K562 (cell line): ENCODE measurements at regions not wholly inside any gene's neighbourhood (a gene's known extent, or its start where the extent isn't known, plus 50 kb on each side); places are given as distances from the start of the nearest gene placed in this dataset.

Source experiments
- ATAC-seq: fragments of 200-7000 bp; cut with Tn5 transposase; 3 replicates; pipeline ENCODE4 v1.9.1; 2020; ENCODE audit warnings: moderate library complexity
- BruUV-seq: library from RNA; stranded (reverse); fragments of 400-500 nt; replicated peaks from 2 replicates; lab custom pipeline; 2021; lab: Mats Ljungman, UMichigan
- CTCF ChIA-PET: fragments of 300-600 bp; formaldehyde crosslinking; extraction: SDS; loops from one replicate; lab custom pipeline; 2021; ENCODE audit warnings: low intra/inter-chr PET ratio; lab: Yijun Ruan, JAX
- POLR2A ChIA-PET: fragments of 300-600, 350-650 bp; sonication (Branson Sonifier 250); formaldehyde crosslinking; extraction: SDS; loops from one replicate; lab custom pipeline; 2021; ENCODE audit warnings: antibody characterized with exemption, inconsistent platforms; lab: Yijun Ruan, JAX
- DNase-seq, 4 experiments: peaks; one replicate each; pipeline versions ENCODE4 v3.0.0 to v3.0.0-alpha.2; 2011 to 2018; ENCODE audit warnings: low spot score in 3 of 4, mixed read lengths in 3 of 4; ENCODE audit errors: extremely low read depth in 1 of 4
- FAIRE-seq: peaks from 2 replicates; lab custom pipeline; 2011; peaks lifted over from hg19 to GRCh38; lab: Jason Lieb, UNC
- H2AFZ ChIP-seq: 2 replicates; pipeline ENCODE4 v1.6.0; 2011; ENCODE audit warnings: low read depth, low read length, control low read depth, inconsistent platforms
- H3K27ac ChIP-seq: fragments of 200-600 bp; 3 replicates; pipeline ENCODE4 v1.8.0; 2011; ENCODE audit warnings: low read depth, mild to moderate bottlenecking, control low read depth, inconsistent platforms, low read length, moderate library complexity, mixed read lengths; ENCODE audit errors: extremely low read depth
- H3K27me3 ChIP-seq, 2 experiments: fragments of 300-600 bp in 1 of 2; 2 replicates in 1 of 2; 3 replicates in 1 of 2; pipeline versions ENCODE4 v1.6.0 to v1.8.0; 2011; ENCODE audit warnings: inconsistent platforms in 2 of 2, low read length in 2 of 2, mild to moderate bottlenecking in 1 of 2, mixed read lengths in 1 of 2, moderate library complexity in 1 of 2; ENCODE audit not compliant: control insufficient read depth in 2 of 2, insufficient read depth in 2 of 2
- H3K36me3 ChIP-seq: fragments of 300-600 bp; 3 replicates; pipeline ENCODE4 v1.8.0; 2011; ENCODE audit warnings: mild to moderate bottlenecking, low read length, inconsistent platforms; ENCODE audit not compliant: control insufficient read depth, insufficient read depth
- H3K4me1 ChIP-seq, 2 experiments: fragments of 200-600 bp in 1 of 2; replicated peaks in 1 of 2; 2 replicates in 1 of 2; 3 replicates in 1 of 2; pipeline versions ENCODE4 v1.5.1 to v1.8.0; 2011; ENCODE audit warnings: inconsistent platforms in 2 of 2, low read length in 2 of 2, mild to moderate bottlenecking in 1 of 2, mixed read lengths in 1 of 2, moderate library complexity in 1 of 2; ENCODE audit not compliant: control insufficient read depth in 2 of 2, insufficient read depth in 2 of 2
- H3K4me2 ChIP-seq: 2 replicates; pipeline ENCODE4 v1.6.1; 2011; ENCODE audit warnings: low read length, control low read depth, inconsistent platforms, mixed read lengths; ENCODE audit not compliant: insufficient read depth
- H3K4me3 ChIP-seq: fragments of 200-600 bp; sonication (generic), shearing (Covaris generic); 2 replicates; pipeline ENCODE4 v1.5.1; 2016; ENCODE audit warnings: control low read depth, inconsistent platforms
- H3K79me2 ChIP-seq: fragments of 200-600 bp; 3 replicates; pipeline ENCODE4 v1.8.0; 2011; ENCODE audit warnings: low read length, inconsistent platforms; ENCODE audit not compliant: control insufficient read depth, insufficient read depth
- H3K9ac ChIP-seq, 2 experiments: 2 replicates each; pipeline versions ENCODE4 v1.6.0 to v1.6.1; 2011; ENCODE audit warnings: low read depth in 2 of 2, low read length in 2 of 2, control low read depth in 1 of 2, inconsistent platforms in 1 of 2, mild to moderate bottlenecking in 1 of 2, mixed read lengths in 1 of 2; ENCODE audit not compliant: insufficient read depth in 1 of 2
- H3K9me1 ChIP-seq: one replicate; pipeline ENCODE4 v1.6.0; 2011; ENCODE audit warnings: inconsistent platforms, mild to moderate bottlenecking, low read length, moderate library complexity; ENCODE audit not compliant: control insufficient read depth, insufficient read depth
- H3K9me3 ChIP-seq: replicated peaks from 2 replicates; pipeline ENCODE4 v1.5.1; 2011; ENCODE audit warnings: low read depth, low read length, inconsistent platforms; ENCODE audit not compliant: control insufficient read depth, insufficient read depth
- H4K20me1 ChIP-seq: replicated peaks from 2 replicates; pipeline ENCODE4 v1.6.1; 2011; ENCODE audit warnings: low read length, inconsistent platforms, mixed read lengths; ENCODE audit not compliant: control insufficient read depth, insufficient read depth
- ATF1 ChIP-seq, 2 experiments: fragments of 450-650 bp in 1 of 2; IDR thresholded peaks; 2 replicates each; pipeline ENCODE4 v1.6.1; 2016; ENCODE audit warnings: missing compliant biosample characterization in 1 of 2, missing genetic modification characterization in 1 of 2
- E2F5 ChIP-seq: sonication (generic); formaldehyde crosslinking; IDR thresholded peaks from 2 replicates; pipeline ENCODE4 v1.8.0; 2022; ENCODE audit warnings: mild to moderate bottlenecking, missing genetic modification reagents
- GATA2 ChIP-seq: sonication (generic); formaldehyde crosslinking; IDR thresholded peaks from 2 replicates; pipeline ENCODE4 v1.4.0; 2020; ENCODE audit warnings: mild to moderate bottlenecking, missing genetic modification reagents
- NELFE ChIP-seq: IDR thresholded peaks from 2 replicates; pipeline ENCODE4 v1.6.1; 2011; ENCODE audit warnings: mild to moderate bottlenecking; ENCODE audit not compliant: insufficient read depth, insufficient read length
- NR2C2 ChIP-seq, 2 experiments: fragments of 200-800 bp in 1 of 2; sonication (Bioruptor generic) in 1 of 2; sonication (generic) in 1 of 2; formaldehyde crosslinking in 1 of 2; IDR thresholded peaks; 2 replicates each; pipeline versions ENCODE4 v1.6.1 to v1.8.0; 2016 to 2022; ENCODE audit warnings: mild to moderate bottlenecking in 1 of 2, missing compliant biosample characterization in 1 of 2, missing genetic modification characterization in 1 of 2, missing genetic modification reagents in 1 of 2
- RNF2 ChIP-seq: sonication (generic); IDR thresholded peaks from 2 replicates; pipeline ENCODE4 v1.6.1; 2016
- SNIP1 ChIP-seq: fragments of 450-650 bp; IDR thresholded peaks from 2 replicates; pipeline ENCODE4 v1.7.1; 2017; ENCODE audit warnings: low read depth, mild to moderate bottlenecking
- SPI1 ChIP-seq: IDR thresholded peaks from 2 replicates; pipeline ENCODE4 v1.6.1; 2011; ENCODE audit warnings: low read depth, low read length, control low read depth, borderline replicate concordance
- XRCC3 ChIP-seq: fragments of 450-650 bp; IDR thresholded peaks from 2 replicates; pipeline ENCODE4 v1.6.1; 2017; ENCODE audit warnings: mild to moderate bottlenecking, moderate library complexity
- ZBTB1 ChIP-seq: sonication (generic); formaldehyde crosslinking; IDR thresholded peaks from 2 replicates; pipeline ENCODE4 v1.8.1; 2023; ENCODE audit warnings: missing genetic modification reagents, low read depth, mild to moderate bottlenecking, borderline replicate concordance
- ZNF124 ChIP-seq: sonication (generic); formaldehyde crosslinking; IDR thresholded peaks from 2 replicates; pipeline ENCODE4 v1.8.1; 2022; ENCODE audit warnings: missing genetic modification reagents
- WGBS: fragments of 100-300 bp; shearing (Covaris generic); methylation state at CpG from one replicate; pipeline ENCODE4 v1.1.6; 2016; ENCODE audit warnings: low coverage, mixed read lengths; ENCODE audit not compliant: insufficient coverage; ENCODE audit errors: missing lambda C conversion rate; 5-methylcytosine and 5-hydroxymethylcytosine counted together
- in situ Hi-C: fragments of 300-500 bp; cut with MboI; formaldehyde crosslinking; loops from 4 replicates; pipeline ENCODE4 v1.15.0; 2018; ENCODE audit warnings: inconsistent platforms, mixed read lengths
- intact Hi-C: fragments of 100-400 bp; cut with micrococcal nuclease; formaldehyde crosslinking; loops from 2 replicates; pipeline ENCODE4 v1.14.2; 2022

DNA sequence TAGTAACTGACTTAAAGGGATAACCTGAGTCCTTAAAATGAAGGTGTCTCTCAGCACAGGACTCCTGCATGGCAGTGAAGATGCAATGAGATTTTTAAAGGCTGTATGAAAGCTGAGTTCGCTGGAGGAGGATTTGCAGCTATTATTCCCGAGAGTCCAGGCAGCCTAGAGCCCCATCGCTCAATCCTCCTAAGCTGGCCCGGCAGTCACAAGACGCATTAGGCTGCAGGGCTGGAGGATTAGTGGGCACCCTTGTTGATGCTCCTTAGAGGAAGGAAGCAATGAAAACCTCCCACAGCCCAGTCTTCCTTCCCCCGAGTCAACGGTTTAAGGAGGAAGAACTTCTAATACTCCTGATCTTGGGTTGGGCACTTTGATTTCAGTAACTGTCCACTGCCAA lies 239.5 kb downstream of the EFNB2 start:
- DNase-seq (no peak), ATAC-seq (no peak), FAIRE-seq (no peak)
- H3K9ac ChIP-seq = no peak overlapping the region
- H3K9me3 ChIP-seq = no peaks in the 10 kb centered on the region
- TF ChIP-seq NELFE = no peak
- TF ChIP-seq GATA2 (CRISPR knock-in tag) = no peak
- no peak for TF ChIP-seq SPI1
- no peak for TF ChIP-seq ZNF124
- TF ChIP-seq SNIP1 = no peak
- no TSS peak for BruUV-seq
- H2AFZ ChIP-seq = no peak overlapping the region
- H3K4me1 ChIP-seq = no peaks in the 10 kb centered on the region
- H3K79me2 ChIP-seq = no peaks in the 10 kb centered on the region
- H4K20me1 ChIP-seq = no peaks in the 10 kb centered on the region
- H3K4me2 ChIP-seq = no peak overlapping the region
- no peaks in the 10 kb centered on the region for H3K36me3 ChIP-seq
- intact Hi-C loops (no loop called here), in situ Hi-C loops (no loop called here)
- H3K4me3 ChIP-seq = no peak overlapping the region
- no peaks in the 10 kb centered on the region for H3K27me3 ChIP-seq
- WGBS = 0% methylated on average over 4 of the region's 7 CpGs
- POLR2A ChIA-PET = no interaction called here
- H3K27ac ChIP-seq = no peak overlapping the region
- CTCF ChIA-PET = no interaction called here
- H3K9me1 ChIP-seq = no peaks in the 10 kb centered on the region

DNA sequence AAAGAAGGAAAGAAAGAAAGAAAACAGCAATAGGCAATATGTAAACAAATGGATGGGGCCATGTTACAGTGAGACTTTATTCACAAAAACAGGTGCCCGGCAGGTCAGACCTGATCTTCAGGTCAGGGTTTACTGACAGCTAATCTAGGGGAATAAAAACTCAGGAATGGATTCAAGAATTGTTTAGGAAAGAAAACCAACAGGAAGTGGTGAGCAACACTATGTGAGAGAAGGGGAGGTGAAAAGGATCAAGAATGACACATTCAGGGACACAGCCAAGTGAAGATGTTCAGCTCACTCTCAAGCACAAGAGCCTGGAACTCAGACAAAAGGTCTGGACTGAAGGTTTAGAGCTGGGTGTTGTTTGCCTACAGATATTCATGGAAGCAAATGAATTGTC lies 244.5 kb downstream of the EFNB2 start:
- no peaks in the 10 kb centered on the region for H3K9me1 ChIP-seq
- no peak overlapping the region for H3K4me2 ChIP-seq
- ChIA-PET POLR2A (no interaction called here), CTCF (no interaction called here)
- no peaks in the 10 kb centered on the region for H3K27me3 ChIP-seq
- 0% methylated on average over 1 of the region's 1 CpG for WGBS
- H3K27ac ChIP-seq = no peak overlapping the region
- no peak overlapping the region for H3K9ac ChIP-seq
- H2AFZ ChIP-seq = no peak overlapping the region
- H3K79me2 ChIP-seq = no peaks in the 10 kb centered on the region
- intact Hi-C loops = no loop called here
- BruUV-seq = no TSS peak
- FAIRE-seq (no peak), DNase-seq (no peak), ATAC-seq (no peak)
- no peak overlapping the region for H3K4me3 ChIP-seq
- H3K4me1 ChIP-seq = no peaks in the 10 kb centered on the region
- no peaks in the 10 kb centered on the region for H3K9me3 ChIP-seq
- in situ Hi-C loops = no loop called here
- H3K36me3 ChIP-seq = no peaks in the 10 kb centered on the region
- H4K20me1 ChIP-seq = no peaks in the 10 kb centered on the region
- TF ChIP-seq XRCC3 (no peak), ATF1 (CRISPR knock-in tag; IDR thresholded peaks at IDR 0.05) (no peak), ATF1 (tag; IDR thresholded peaks at IDR 0.05) (no peak), NR2C2 (CRISPR knock-in tag; IDR thresholded peaks at IDR 0.05) (no peak), NR2C2 (tag; IDR thresholded peaks at IDR 0.05) (no peak), E2F5 (CRISPR knock-in tag) (no peak), RNF2 (no peak), ZBTB1 (no peak)
- TF ChIP-seq, all 486 proteins: peak for 0
